K562 (cell line): ENCODE measurements at regions not wholly inside any gene's neighbourhood (a gene's known extent, or its start where the extent isn't known, plus 50 kb on each side); places are given as distances from the start of the nearest gene placed in this dataset.

Experiments
- CTCF ChIP-seq, 3 experiments: IDR thresholded peaks in 2 of 3; conservative IDR thresholded peaks in 1 of 3; 2 replicates each; pipeline ENCODE4 v1.5.1; 2011 to 2012; ENCODE audit warnings: low read length in 3 of 3, mild to moderate bottlenecking in 3 of 3, control low read depth in 2 of 3, improper control_type of control experiment in 1 of 3, inconsistent platforms in 1 of 3, low read depth in 1 of 3, mixed read lengths in 1 of 3, moderate library complexity in 1 of 3; ENCODE audit not compliant: insufficient read depth in 2 of 3
- EP300 ChIP-seq: IDR thresholded peaks from 2 replicates; pipeline ENCODE4 v1.6.1; 2012; ENCODE audit warnings: low read length, improper control_type of control experiment
- FOXM1 ChIP-seq, 2 experiments: fragments of 450-650 bp in 1 of 2; sonication (generic) in 1 of 2; formaldehyde crosslinking in 1 of 2; IDR thresholded peaks; 2 replicates each; pipeline versions ENCODE4 v1.6.1 to v1.9.0; 2017 to 2022; ENCODE audit warnings: low read depth in 2 of 2, mild to moderate bottlenecking in 2 of 2, missing genetic modification reagents in 1 of 2, moderate library complexity in 1 of 2
- IRF2 ChIP-seq: sonication (generic); formaldehyde crosslinking; IDR thresholded peaks from 2 replicates; pipeline ENCODE4 v1.8.1; 2022; ENCODE audit warnings: mild to moderate bottlenecking, missing genetic modification reagents
- NELFE ChIP-seq: IDR thresholded peaks from 2 replicates; pipeline ENCODE4 v1.6.1; 2011; ENCODE audit warnings: mild to moderate bottlenecking; ENCODE audit not compliant: insufficient read depth, insufficient read length
- POLR2A ChIP-seq: fragments of 450-650 bp; conservative IDR thresholded peaks from 2 replicates; pipeline ENCODE4 v1.6.1; 2016
- TRIM24 ChIP-seq, 2 experiments: fragments of 450-650 bp; IDR thresholded peaks; 2 replicates each; pipeline ENCODE4 v1.6.1; 2016
- ZBED1 ChIP-seq: IDR thresholded peaks from 2 replicates; pipeline ENCODE4 v1.6.1; 2014
- TF ChIP-seq, protein P1 (sequence below), 2 experiments: fragments of 450-650 bp; formaldehyde crosslinking in 1 of 2; IDR thresholded peaks; 2 replicates each; pipeline versions ENCODE4 v1.4.0 to v1.6.1; 2014 to 2020; ENCODE audit warnings: mild to moderate bottlenecking in 2 of 2, borderline replicate concordance in 1 of 2, low read depth in 1 of 2

DNA sequence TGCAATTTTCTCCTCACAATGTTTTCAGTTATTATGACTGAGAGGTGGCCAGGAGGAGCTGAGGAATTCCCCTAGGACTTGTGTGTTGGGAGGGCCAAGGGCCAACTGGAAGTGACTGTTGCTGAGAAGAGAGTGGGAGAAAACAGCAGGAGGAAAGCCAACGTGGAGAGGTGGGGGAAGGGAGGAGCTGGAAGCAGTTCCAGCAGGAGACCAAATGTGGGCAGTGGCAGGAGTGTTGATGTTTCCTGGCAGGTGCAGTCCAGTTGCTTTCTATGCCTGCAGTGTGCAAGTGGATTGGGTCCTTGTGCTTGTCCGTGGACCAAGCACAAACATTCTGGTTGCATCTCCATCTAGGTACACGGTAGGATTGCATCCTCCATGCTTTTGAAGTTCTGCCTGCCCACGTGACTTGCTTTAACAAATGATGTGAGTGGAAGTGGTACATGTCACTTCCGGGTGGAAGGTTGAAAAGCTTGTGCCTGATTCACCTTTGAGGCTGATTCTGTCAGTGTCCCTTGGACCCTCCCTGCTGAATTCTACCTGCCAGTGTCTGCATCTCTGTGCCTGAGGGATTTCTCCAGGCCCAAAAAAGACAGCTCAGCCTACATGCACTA is 54.7 kb upstream of the CRHR1 start:
- TF ChIP-seq EP300 = no peak
- no peak for TF ChIP-seq FOXM1 (IDR thresholded peaks at IDR 0.05; ENCODE audit: low read depth)
- TF ChIP-seq FOXM1 (CRISPR knock-in tag; IDR thresholded peaks at IDR 0.05; ENCODE audit: low read depth) = no peak
- TF ChIP-seq NELFE = no peak
- TF ChIP-seq POLR2A = no peak
- TF ChIP-seq TRIM24 (IDR thresholded peaks at IDR 0.05) = no peak
- TF ChIP-seq IRF2 (CRISPR knock-in tag) = no peak
- no peak for TF ChIP-seq CTCF (IDR thresholded peaks at IDR 0.05 in 2 of 3, conservative IDR thresholded peaks at IDR 0.05 in 1 of 3; ENCODE audit: insufficient read depth in 2 of 3, low read depth in 1 of 3, low read length in 3 of 3)
- TF ChIP-seq, protein P1, sequence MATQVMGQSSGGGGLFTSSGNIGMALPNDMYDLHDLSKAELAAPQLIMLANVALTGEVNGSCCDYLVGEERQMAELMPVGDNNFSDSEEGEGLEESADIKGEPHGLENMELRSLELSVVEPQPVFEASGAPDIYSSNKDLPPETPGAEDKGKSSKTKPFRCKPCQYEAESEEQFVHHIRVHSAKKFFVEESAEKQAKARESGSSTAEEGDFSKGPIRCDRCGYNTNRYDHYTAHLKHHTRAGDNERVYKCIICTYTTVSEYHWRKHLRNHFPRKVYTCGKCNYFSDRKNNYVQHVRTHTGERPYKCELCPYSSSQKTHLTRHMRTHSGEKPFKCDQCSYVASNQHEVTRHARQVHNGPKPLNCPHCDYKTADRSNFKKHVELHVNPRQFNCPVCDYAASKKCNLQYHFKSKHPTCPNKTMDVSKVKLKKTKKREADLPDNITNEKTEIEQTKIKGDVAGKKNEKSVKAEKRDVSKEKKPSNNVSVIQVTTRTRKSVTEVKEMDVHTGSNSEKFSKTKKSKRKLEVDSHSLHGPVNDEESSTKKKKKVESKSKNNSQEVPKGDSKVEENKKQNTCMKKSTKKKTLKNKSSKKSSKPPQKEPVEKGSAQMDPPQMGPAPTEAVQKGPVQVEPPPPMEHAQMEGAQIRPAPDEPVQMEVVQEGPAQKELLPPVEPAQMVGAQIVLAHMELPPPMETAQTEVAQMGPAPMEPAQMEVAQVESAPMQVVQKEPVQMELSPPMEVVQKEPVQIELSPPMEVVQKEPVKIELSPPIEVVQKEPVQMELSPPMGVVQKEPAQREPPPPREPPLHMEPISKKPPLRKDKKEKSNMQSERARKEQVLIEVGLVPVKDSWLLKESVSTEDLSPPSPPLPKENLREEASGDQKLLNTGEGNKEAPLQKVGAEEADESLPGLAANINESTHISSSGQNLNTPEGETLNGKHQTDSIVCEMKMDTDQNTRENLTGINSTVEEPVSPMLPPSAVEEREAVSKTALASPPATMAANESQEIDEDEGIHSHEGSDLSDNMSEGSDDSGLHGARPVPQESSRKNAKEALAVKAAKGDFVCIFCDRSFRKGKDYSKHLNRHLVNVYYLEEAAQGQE (IDR thresholded peaks at IDR 0.05; ENCODE audit: borderline replicate concordance) = no peak
- TF ChIP-seq, protein P1 (CRISPR knock-in tag; IDR thresholded peaks at IDR 0.05; ENCODE audit: low read depth) = no peak
- no peak for TF ChIP-seq ZBED1
